ENCODE measurements at regions not wholly inside any gene's neighbourhood (a gene's known extent, or its start where the extent isn't known, plus 50 kb on each side); places are given as distances from the start of the nearest gene placed in this dataset.

DNA sequence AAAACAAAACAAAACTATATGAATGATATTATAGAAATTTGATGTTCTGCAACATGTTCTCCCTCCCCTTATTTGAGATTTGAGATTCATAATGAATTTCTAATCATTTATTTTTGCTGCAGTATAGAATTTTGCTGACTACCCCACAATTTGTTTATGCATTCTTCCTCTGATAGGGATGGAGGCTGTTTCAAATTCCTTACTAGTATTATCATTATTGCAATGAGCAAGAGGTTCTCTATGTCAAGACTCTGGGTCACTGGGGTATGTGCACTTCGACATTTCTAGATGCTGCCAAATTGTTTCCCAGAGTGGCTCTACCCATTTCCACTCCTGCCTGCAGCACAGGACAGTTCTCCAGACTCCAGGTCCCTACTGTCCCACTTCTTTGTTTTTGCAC is 54.9 kb upstream of the DAB2IP start:
- Mint-ChIP-seq H3K4me3 (no peak overlapping the region), H3K27me3 (ENCODE audit: low read depth, poor library complexity) (peaks cover 28% of the 10 kb centered on the region), H3K27ac (no peak overlapping the region), H3K9me3 (peaks cover 22% of the 10 kb centered on the region), H3K4me1 (peaks cover 27% of the 10 kb centered on the region), H3K36me3 (ENCODE audit: low read depth) (peaks cover 5% of the 10 kb centered on the region)
- TF ChIP-seq, protein P1, sequence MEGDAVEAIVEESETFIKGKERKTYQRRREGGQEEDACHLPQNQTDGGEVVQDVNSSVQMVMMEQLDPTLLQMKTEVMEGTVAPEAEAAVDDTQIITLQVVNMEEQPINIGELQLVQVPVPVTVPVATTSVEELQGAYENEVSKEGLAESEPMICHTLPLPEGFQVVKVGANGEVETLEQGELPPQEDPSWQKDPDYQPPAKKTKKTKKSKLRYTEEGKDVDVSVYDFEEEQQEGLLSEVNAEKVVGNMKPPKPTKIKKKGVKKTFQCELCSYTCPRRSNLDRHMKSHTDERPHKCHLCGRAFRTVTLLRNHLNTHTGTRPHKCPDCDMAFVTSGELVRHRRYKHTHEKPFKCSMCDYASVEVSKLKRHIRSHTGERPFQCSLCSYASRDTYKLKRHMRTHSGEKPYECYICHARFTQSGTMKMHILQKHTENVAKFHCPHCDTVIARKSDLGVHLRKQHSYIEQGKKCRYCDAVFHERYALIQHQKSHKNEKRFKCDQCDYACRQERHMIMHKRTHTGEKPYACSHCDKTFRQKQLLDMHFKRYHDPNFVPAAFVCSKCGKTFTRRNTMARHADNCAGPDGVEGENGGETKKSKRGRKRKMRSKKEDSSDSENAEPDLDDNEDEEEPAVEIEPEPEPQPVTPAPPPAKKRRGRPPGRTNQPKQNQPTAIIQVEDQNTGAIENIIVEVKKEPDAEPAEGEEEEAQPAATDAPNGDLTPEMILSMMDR (IDR thresholded peaks at IDR 0.05), result no peak
- DNase-seq, result no peak

DNA sequence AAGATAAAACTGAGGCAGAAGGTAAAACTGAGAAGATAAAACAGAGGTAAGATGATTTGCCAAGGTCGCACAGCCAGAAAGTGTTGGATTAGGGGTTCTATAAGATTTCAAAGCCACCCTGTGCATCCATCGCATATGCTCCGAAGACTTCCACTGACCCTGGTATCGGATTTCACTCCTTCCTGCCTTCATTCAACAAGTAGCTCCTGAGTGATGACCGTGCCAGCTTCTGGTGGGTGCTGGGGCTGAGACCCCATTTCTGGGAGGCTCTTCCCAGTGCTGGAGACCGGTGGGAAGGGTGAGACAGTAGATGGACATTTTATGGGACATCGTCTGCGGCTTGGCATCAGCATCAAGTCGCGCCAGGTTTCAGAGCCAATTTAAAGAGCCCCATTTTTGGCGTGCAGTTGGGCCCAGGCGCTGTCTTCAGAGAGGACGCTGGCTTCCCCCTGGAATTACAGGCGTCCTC is 53.7 kb upstream of the DAB2IP start:
- H3K27me3 Mint-ChIP-seq (ENCODE audit: low read depth, poor library complexity), result peaks cover 37% of the 10 kb centered on the region
- peak overlapping the region; percentile 72 for H3K4me3 Mint-ChIP-seq
- H3K36me3 Mint-ChIP-seq (ENCODE audit: low read depth), result peaks cover 5% of the 10 kb centered on the region
- TF ChIP-seq, protein P1 (IDR thresholded peaks at IDR 0.05), result no peak
- H3K9me3 Mint-ChIP-seq, result peaks cover 22% of the 10 kb centered on the region
- H3K27ac Mint-ChIP-seq, result peak overlapping the region; percentile 86
- DNase-seq, result no peak
- H3K4me1 Mint-ChIP-seq, result peaks cover 27% of the 10 kb centered on the region

DNA sequence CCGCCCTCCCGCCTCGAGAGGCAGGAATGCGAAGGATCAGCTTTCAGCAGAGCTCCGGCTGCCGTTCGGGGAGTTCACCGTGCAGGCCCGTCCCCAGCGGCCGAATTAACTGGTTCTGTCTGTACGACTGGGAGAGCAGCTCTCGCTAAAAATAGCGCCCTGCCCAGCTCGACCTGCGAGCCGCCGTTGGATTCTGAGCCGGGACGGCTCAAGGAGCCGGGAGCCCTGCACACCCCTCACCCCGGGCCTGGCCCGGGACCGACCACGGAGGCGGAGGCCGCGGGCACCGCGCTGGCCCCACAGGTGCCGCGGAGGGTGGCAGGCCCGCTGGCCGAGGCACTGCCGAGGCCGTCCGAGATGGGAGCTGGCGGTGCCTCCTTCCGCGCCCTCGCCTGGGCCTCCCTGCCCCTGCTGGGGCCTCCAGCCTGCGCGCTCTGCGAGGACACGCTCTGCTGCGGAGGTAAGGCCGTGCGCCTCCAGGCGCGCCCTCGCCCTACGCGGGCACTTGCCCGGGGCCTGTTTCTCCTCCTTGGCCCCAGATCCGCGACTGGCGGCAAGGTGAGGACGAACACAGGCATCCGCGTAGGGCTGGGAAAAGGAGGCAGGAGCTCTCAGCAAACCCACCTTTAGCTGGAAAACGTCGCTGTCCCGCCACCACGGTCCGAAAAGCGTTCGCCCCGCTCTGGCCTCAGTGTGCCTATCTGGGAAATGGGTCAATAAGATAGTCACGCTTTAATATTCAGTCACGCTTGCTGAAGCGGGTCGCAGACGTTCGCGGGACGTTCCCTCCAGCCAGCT is 53.1 kb upstream of the DAB2IP start:
- Mint-ChIP-seq H3K27ac (peak overlapping the region; percentile 86), H3K9me3 (peaks cover 22% of the 10 kb centered on the region), H3K4me3 (peak overlapping the region; percentile 84), H3K36me3 (ENCODE audit: low read depth) (peaks cover 5% of the 10 kb centered on the region), H3K4me1 (peaks cover 30% of the 10 kb centered on the region), H3K27me3 (ENCODE audit: low read depth, poor library complexity) (peaks cover 37% of the 10 kb centered on the region)
- TF ChIP-seq, protein P1 (IDR thresholded peaks at IDR 0.05), result no peak
- peak; percentile 90 for DNase-seq

DNA sequence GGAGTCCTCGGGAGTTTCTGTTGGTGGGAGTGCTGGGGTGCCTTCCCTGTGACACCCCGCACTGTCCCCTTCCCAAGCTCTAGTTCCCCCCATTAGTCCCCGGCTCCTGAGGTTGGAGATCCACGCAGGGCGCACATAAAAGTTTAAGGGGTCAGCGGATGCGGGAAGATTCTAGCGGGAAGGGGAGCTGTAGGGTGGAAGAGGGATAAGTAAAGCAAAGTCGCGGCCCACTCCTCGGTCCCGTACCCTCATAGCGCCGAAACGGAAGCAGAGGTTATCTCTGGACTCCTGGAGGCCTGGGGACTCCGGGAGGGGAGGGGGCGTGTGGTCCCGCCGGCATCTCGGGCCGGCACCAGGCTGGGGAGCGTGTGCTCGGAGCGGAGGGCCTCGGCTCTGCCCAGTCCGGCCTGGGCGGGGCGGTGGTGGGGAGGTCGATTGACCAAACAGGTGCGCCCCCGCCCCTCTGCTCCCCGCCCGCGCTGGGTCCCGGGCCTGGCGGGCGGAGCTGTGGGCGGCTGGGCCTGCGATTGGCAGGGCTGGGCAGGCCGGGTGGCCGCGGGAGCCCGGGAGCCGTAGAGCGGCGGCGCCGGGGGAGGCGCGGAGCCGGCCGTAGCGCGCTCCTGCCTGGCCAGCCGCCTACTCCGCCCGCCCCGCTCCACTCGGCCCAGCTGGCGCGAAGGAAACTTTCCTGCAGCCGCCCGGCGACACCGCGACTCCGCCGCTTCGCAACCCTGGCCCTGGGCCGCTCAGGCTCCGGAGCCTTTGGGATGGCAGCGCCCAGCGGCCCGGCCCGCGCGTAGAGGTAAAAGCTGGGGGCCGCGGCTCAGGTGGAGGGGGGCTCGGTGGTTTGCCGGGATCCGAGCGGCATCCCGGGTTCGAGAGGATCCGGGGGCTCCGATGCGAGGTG is 52.2 kb upstream of the DAB2IP start:
- Mint-ChIP-seq H3K27ac (peak overlapping the region; percentile 48), H3K9me3 (peaks cover 22% of the 10 kb centered on the region), H3K36me3 (ENCODE audit: low read depth) (peaks cover 5% of the 10 kb centered on the region), H3K4me1 (peaks cover 34% of the 10 kb centered on the region), H3K4me3 (peak overlapping the region; percentile 84), H3K27me3 (ENCODE audit: low read depth, poor library complexity) (peaks cover 33% of the 10 kb centered on the region)
- TF ChIP-seq, protein P1 (IDR thresholded peaks at IDR 0.05), result no peak
- DNase-seq, result peak; percentile 87

DNA sequence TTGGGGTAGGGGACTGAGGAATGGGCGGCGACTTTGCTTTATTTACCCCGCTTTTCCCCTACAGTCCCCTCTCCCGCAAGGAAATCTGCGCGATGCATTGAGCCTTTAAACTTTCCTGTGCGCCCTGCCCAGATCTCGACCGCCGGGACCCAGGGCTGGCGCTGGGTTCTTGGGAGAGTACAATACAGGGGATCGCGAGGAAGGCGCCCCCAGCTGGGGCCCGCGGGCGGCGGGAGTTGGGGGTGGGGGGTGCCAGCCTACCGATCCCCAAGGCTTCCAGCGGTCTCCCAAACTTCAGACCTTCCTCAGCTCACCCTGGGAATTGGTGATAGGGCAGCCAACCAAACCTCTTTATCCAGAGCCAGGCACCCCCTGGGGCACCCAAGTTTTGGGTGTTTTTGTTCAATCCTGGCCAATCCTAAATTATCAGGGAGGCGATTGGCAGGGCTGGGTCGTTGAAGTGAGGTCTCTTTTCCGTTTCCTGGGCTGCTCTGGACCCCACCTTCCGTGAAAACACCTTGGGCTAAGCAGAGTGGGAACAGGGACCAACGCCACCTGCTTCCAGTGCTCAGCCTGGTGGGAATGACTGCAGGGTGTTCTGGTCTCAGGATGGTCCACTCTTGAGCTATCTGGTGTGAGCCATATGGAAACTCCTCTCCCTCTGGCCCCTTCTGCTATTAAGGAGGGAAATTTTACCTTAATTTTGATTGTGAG is 51.4 kb upstream of the DAB2IP start:
- DNase-seq, result no peak
- Mint-ChIP-seq H3K27me3 (ENCODE audit: low read depth, poor library complexity) (peaks cover 41% of the 10 kb centered on the region), H3K4me3 (peak overlapping the region; percentile 83), H3K27ac (no peak overlapping the region), H3K36me3 (ENCODE audit: low read depth) (peaks cover 5% of the 10 kb centered on the region), H3K9me3 (peaks cover 22% of the 10 kb centered on the region), H3K4me1 (peaks cover 41% of the 10 kb centered on the region)
- TF ChIP-seq, protein P1 (IDR thresholded peaks at IDR 0.05), result no peak

Data from nephron progenitor cell (in vitro differentiated cells).